PFSK-1 (cell line): ENCODE measurements at regions not wholly inside any gene's neighbourhood (a gene's known extent, or its start where the extent isn't known, plus 50 kb on each side); places are given as distances from the start of the nearest gene placed in this dataset.

Source experiments
- FOXP2 ChIP-seq: optimal IDR thresholded peaks from 2 replicates; pipeline ENCODE3; 2011; ENCODE audit warnings: borderline replicate concordance, control low read depth, inconsistent platforms; ENCODE audit not compliant: insufficient read depth; ENCODE audit errors: extremely low read length, extremely low read depth
- POLR2AphosphoS5 ChIP-seq: IDR thresholded peaks from 2 replicates; pipeline ENCODE4 v1.6.1; 2012; ENCODE audit warnings: low read depth, mild to moderate bottlenecking, control low read depth, low read length, moderate library complexity
- SIN3A ChIP-seq: IDR thresholded peaks from 2 replicates; pipeline ENCODE4 v1.6.1; 2012; ENCODE audit warnings: mild to moderate bottlenecking, low read length, moderate library complexity, borderline replicate concordance; ENCODE audit not compliant: insufficient read depth
- TAF1 ChIP-seq: IDR thresholded peaks from 2 replicates; pipeline ENCODE4 v1.6.1; 2012; ENCODE audit warnings: low read length, control low read depth, borderline replicate concordance; ENCODE audit not compliant: insufficient read depth
- TF ChIP-seq, protein P1 (sequence below), 2 experiments: IDR thresholded peaks; 2 replicates each; pipeline versions ENCODE4 v1.6.1 to v1.8.0; 2011 to 2012; ENCODE audit warnings: low read depth in 2 of 2, low read length in 2 of 2, control low read depth in 1 of 2, inconsistent platforms in 1 of 2, mild to moderate bottlenecking in 1 of 2, moderate library complexity in 1 of 2; ENCODE audit not compliant: insufficient read depth in 1 of 2

DNA sequence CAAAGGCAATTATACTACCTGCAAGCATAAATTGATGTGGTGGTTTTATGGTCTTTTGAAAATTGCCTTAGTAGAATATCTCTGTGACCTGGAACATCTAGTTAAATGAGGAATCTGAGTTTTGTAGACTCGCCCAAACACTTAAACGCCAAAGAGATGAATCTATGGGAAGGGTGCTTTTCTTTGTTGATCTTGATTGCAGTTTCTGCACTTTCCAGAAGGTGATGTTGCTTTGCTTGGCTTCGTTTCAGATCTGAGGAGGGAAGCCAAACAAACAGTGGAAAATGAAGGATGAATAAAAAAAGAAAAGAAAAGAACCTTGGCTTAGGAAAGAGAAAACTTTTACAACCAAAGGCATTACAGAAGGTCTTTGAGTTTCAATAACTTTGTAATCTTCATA, 1021.2 kb downstream of the NR2F1-AS1 start:
- TF ChIP-seq, protein P1, sequence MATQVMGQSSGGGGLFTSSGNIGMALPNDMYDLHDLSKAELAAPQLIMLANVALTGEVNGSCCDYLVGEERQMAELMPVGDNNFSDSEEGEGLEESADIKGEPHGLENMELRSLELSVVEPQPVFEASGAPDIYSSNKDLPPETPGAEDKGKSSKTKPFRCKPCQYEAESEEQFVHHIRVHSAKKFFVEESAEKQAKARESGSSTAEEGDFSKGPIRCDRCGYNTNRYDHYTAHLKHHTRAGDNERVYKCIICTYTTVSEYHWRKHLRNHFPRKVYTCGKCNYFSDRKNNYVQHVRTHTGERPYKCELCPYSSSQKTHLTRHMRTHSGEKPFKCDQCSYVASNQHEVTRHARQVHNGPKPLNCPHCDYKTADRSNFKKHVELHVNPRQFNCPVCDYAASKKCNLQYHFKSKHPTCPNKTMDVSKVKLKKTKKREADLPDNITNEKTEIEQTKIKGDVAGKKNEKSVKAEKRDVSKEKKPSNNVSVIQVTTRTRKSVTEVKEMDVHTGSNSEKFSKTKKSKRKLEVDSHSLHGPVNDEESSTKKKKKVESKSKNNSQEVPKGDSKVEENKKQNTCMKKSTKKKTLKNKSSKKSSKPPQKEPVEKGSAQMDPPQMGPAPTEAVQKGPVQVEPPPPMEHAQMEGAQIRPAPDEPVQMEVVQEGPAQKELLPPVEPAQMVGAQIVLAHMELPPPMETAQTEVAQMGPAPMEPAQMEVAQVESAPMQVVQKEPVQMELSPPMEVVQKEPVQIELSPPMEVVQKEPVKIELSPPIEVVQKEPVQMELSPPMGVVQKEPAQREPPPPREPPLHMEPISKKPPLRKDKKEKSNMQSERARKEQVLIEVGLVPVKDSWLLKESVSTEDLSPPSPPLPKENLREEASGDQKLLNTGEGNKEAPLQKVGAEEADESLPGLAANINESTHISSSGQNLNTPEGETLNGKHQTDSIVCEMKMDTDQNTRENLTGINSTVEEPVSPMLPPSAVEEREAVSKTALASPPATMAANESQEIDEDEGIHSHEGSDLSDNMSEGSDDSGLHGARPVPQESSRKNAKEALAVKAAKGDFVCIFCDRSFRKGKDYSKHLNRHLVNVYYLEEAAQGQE (IDR thresholded peaks at IDR 0.05; ENCODE audit: insufficient read depth in 1 of 2, low read depth in 2 of 2, low read length in 2 of 2): no peak
- TF ChIP-seq POLR2AphosphoS5 (no peak), TAF1 (no peak), FOXP2 (no peak), SIN3A (no peak)

DNA sequence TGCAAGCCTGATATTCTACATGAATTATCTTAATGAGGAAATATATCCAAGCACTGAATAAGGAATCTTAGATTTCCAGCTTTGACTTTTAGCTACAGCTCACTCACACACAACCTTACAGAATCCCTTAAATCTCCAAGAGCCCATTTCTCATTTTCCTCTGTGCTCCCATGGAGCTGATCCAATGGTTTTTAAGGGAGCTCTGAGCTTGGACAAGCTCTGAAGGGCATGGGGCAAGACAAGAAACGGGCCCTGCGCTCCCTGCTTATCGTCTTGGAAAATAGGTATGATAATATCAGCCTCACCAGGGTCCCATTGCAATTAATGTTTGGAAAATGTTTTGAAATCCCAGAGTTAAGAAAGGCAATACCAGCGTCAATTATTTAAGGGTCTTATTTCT, 1021.7 kb downstream of the NR2F1-AS1 start:
- no peak for TF ChIP-seq POLR2AphosphoS5
- no peak for TF ChIP-seq TAF1
- no peak for TF ChIP-seq SIN3A
- no peak for TF ChIP-seq FOXP2
- TF ChIP-seq, protein P1 (IDR thresholded peaks at IDR 0.05; ENCODE audit: insufficient read depth in 1 of 2, low read depth in 2 of 2, low read length in 2 of 2): no peak

- TF ChIP-seq TAF1: no peak
- TF ChIP-seq SIN3A: no peak
- no peak for TF ChIP-seq FOXP2
- no peak for TF ChIP-seq POLR2AphosphoS5
- TF ChIP-seq, protein P1 (IDR thresholded peaks at IDR 0.05; ENCODE audit: insufficient read depth in 1 of 2, low read depth in 2 of 2, low read length in 2 of 2): no peak
These were observed 1024.3 kb downstream of the NR2F1-AS1 start for GRCh38 chr5:92556747-92557146.

- no peak for TF ChIP-seq TAF1
- no peak for TF ChIP-seq FOXP2
These were observed 1026.5 kb downstream of the NR2F1-AS1 start for GRCh38 chr5:92554447-92555085.

DNA sequence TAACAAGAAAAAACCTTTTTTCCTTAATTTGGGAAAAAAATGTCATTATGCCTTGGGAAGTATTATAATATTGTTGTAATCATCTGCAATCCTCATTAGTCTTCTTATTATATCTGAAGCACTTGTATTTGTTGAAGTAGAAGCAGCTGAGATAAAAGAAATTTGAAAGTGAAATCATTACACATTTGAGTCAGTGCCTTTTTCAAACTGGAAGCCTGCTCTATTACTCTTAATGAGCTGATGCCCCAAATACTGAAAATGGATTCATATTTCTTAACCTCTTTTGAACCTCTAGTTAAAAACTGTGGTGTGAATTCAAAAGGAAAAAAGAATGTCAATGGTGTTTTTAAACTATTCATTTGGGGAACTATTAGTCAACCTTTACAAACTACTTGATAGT, 1027.7 kb downstream of the NR2F1-AS1 start:
- TF ChIP-seq, protein P1 (IDR thresholded peaks at IDR 0.05; ENCODE audit: insufficient read depth in 1 of 2, low read depth in 2 of 2, low read length in 2 of 2): no peak
- TF ChIP-seq FOXP2 (no peak), POLR2AphosphoS5 (no peak), SIN3A (no peak), TAF1 (no peak)
